ENCODE measurements at regions not wholly inside any gene's neighbourhood (a gene's known extent, or its start where the extent isn't known, plus 50 kb on each side); places are given as distances from the start of the nearest gene placed in this dataset.

DNA sequence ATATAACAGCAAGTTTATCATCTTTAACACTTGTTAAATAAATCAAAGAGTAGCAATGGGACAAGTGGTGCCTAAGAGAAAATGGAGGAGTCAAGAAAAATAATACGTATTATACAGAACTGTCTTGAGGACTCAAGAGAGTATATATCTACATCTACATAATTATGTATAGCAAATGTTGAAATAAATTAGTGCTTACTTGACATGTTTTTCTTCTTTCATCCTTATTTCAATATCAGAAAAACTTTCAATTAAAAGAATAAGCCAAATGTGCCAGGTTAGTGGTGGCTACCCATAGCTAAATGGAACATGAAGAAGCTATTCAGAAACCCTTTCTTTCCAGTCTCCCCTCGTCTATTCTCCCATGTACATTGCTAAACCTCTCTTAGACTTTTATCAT lies 267.3 kb upstream of the SPOPL start:
- TF ChIP-seq POLR2A (IDR thresholded peaks at IDR 0.05): no peak
- TF ChIP-seq, protein P1, sequence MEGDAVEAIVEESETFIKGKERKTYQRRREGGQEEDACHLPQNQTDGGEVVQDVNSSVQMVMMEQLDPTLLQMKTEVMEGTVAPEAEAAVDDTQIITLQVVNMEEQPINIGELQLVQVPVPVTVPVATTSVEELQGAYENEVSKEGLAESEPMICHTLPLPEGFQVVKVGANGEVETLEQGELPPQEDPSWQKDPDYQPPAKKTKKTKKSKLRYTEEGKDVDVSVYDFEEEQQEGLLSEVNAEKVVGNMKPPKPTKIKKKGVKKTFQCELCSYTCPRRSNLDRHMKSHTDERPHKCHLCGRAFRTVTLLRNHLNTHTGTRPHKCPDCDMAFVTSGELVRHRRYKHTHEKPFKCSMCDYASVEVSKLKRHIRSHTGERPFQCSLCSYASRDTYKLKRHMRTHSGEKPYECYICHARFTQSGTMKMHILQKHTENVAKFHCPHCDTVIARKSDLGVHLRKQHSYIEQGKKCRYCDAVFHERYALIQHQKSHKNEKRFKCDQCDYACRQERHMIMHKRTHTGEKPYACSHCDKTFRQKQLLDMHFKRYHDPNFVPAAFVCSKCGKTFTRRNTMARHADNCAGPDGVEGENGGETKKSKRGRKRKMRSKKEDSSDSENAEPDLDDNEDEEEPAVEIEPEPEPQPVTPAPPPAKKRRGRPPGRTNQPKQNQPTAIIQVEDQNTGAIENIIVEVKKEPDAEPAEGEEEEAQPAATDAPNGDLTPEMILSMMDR (IDR thresholded peaks at IDR 0.05): no peak
